Esophagus (tissue), 2 donors: ENCODE measurements at regions not wholly inside any gene's neighbourhood (a gene's known extent, or its start where the extent isn't known, plus 50 kb on each side); places are given as distances from the start of the nearest gene placed in this dataset.
"Not testable (repeated sequence)": the region's sequence is repeated elsewhere in the genome, so short reads cannot be mapped to it uniquely, and the experiment has no call there.

Source experiments
- H3K27ac ChIP-seq, 2 donors: one replicate each; pipeline ENCODE4 v1.5.1; 2013; ENCODE audit warnings: low read depth in 2 of 2, mild to moderate bottlenecking in 2 of 2, inconsistent platforms in 1 of 2, low read length in 1 of 2, moderate library complexity in 1 of 2
- H3K27me3 ChIP-seq, 2 donors: one replicate each; pipeline ENCODE4 v1.6.1; 2013; ENCODE audit warnings: low read length in 2 of 2, control low read depth in 1 of 2, mild to moderate bottlenecking in 1 of 2; ENCODE audit not compliant: insufficient read depth in 2 of 2, control insufficient read depth in 1 of 2
- H3K36me3 ChIP-seq, 2 donors: one replicate each; pipeline ENCODE4 v1.6.1; 2013; ENCODE audit warnings: low read length in 1 of 2; ENCODE audit not compliant: control insufficient read depth in 2 of 2, insufficient read depth in 2 of 2
- H3K4me1 ChIP-seq, 2 donors: one replicate each; pipeline ENCODE4 v1.6.1; 2013; ENCODE audit warnings: low read length in 1 of 2; ENCODE audit not compliant: control insufficient read depth in 2 of 2, insufficient read depth in 2 of 2
- H3K4me3 ChIP-seq, 2 donors: one replicate each; pipeline ENCODE4 v1.5.1; 2013; ENCODE audit warnings: low read length in 2 of 2, mild to moderate bottlenecking in 2 of 2, low read depth in 1 of 2, moderate library complexity in 1 of 2
- H3K9me3 ChIP-seq, 2 donors: one replicate each; pipeline ENCODE4 v1.6.1; 2013; ENCODE audit warnings: mild to moderate bottlenecking in 2 of 2, low read depth in 1 of 2, low read length in 1 of 2, moderate library complexity in 1 of 2; ENCODE audit not compliant: control insufficient read depth in 2 of 2, insufficient read depth in 1 of 2
- WGBS, 2 donors: extraction: QIAGEN DNeasy Blood & Tissue Kit; methylation state at CpG; one replicate each; pipeline ENCODE4 v1.1.7; 2013; 5-methylcytosine and 5-hydroxymethylcytosine counted together
- donor health status: healthy with polysubstance abuse.
- donor health status: Bipolar disorder and iron deficiency.

GRCh38 chr15:46088486-46089445 lies 453.9 kb downstream of the SQOR start:
- Histone ChIP-seq H3K4me3 (no peak overlapping the region), H3K4me1 (no peaks in the 10 kb centered on the region), H3K9me3 (no peaks in the 10 kb centered on the region), H3K36me3 (no peaks in the 10 kb centered on the region), H3K27me3 (no peaks in the 10 kb centered on the region), H3K27ac (no peak overlapping the region)
- WGBS, 2 donors = 67 to 68% methylated on average over 3 of the region's 3 CpGs

GRCh38 chr15:46089467-46089935 lies 454.7 kb downstream of the SQOR start:
- 47 to 63% methylated on average over 4 of the region's 4 CpGs for WGBS, 2 donors
- H3K4me1 ChIP-seq = no peaks in the 10 kb centered on the region
- H3K27ac ChIP-seq = no peak overlapping the region

DNA sequence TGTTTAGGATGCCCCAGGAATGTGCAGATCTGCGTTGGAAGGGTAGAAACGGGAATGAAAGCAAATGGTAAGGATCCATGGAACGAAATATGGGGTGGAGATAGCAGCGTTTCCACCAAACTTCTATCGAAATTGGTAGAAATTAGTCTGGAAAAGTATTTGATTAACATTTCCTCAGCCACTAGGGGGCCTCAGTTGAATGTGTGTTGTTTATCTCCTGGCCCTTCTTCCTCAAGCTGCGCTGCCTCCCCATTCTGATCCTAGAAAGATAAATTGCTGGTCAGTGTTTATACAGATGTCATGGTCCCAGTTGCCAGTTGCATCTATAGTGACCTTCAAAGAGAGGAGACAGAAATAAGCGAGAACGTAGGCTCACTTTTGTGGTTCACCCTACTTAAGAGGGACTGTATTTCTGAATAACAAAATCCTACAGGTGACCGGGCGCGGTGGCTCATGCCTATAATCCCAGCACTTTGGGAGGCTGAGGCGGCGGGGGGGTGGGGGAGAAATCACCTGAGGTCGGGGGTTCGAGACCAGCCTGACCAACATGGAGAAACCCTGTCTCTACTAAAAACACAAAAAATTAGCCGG lies 457.1 kb downstream of the SQOR start:
- WGBS, 2 donors = 70% methylated on average over 16 of the region's 16 CpGs
- H3K27me3 ChIP-seq = no peaks in the 10 kb centered on the region
- no peak overlapping the region for H3K4me3 ChIP-seq
- H3K9me3 ChIP-seq = no peaks in the 10 kb centered on the region
- H3K36me3 ChIP-seq = no peaks in the 10 kb centered on the region
- H3K4me1 ChIP-seq = no peaks in the 10 kb centered on the region
- H3K27ac ChIP-seq = no peak overlapping the region

More at GRCh38 chr15:46089467-46089935, 454.7 kb downstream of the SQOR start:
- no peak overlapping the region for H3K4me3 ChIP-seq
- no peaks in the 10 kb centered on the region for H3K9me3 ChIP-seq
- no peaks in the 10 kb centered on the region for H3K36me3 ChIP-seq
- H3K27me3 ChIP-seq = no peaks in the 10 kb centered on the region

DNA sequence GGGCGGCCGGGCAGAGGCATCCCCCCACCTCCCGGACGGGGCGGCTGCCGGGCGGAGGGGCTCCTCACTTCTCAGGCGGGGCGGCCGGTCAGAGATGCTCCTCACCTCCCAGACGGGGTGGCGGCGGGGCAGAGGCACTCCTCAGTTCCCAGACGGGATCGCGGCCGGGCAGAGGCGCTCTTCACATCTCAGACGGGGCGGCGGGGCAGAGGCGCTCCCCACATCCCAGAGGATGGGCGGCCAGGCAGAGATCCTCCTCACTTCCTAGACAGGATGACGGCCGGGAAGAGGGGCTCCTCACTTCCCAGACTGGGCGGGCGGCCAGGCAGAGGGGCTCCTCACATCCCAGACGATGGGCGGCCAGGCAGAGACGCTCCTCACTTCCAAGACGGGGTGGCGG lies 463.2 kb downstream of the SQOR start:
- H3K9me3 ChIP-seq, H3K36me3 ChIP-seq, H3K27ac ChIP-seq, H3K4me1 ChIP-seq, H3K27me3 ChIP-seq, H3K4me3 ChIP-seq: not testable (repeated sequence)
- WGBS, 2 donors = 96% methylated on average over 32 of the region's 32 CpGs

DNA sequence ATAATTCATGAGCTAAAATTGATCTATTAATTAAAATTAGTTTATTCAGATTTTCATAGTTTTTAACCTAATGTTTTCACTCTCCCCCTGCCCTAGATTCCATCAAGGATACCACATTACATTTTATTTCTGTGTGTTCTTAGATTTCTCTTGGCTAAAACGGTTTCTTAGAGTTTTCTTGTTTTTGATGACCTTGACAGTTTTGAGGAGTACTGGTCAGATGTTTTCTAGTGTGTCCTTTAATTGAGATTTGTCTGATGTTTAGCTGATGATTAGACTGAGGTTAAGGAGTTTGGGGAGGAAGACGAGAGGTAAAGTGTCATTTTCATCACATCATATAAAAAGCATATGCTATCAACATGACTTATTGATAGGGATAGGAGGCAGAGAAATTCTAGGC lies 475.9 kb downstream of the SQOR start:
- 59 to 78% methylated on average over 2 of the region's 2 CpGs for WGBS, 2 donors
- Histone ChIP-seq H3K36me3 (no peaks in the 10 kb centered on the region), H3K9me3 (peaks cover 0 to 4% of the 10 kb centered on the region in 2 donors), H3K27me3 (no peaks in the 10 kb centered on the region), H3K4me1 (no peaks in the 10 kb centered on the region), H3K4me3 (no peak overlapping the region), H3K27ac (no peak overlapping the region)

- Histone ChIP-seq H3K9me3 (peaks cover 0 to 4% of the 10 kb centered on the region in 2 donors), H3K27ac (no peak overlapping the region), H3K4me1 (no peaks in the 10 kb centered on the region), H3K36me3 (no peaks in the 10 kb centered on the region), H3K4me3 (no peak overlapping the region), H3K27me3 (no peaks in the 10 kb centered on the region)
- 63 to 65% methylated on average over 3 of the region's 3 CpGs for WGBS, 2 donors
Observed at GRCh38 chr15:46111730-46112129, 476.9 kb downstream of the SQOR start.

- Histone ChIP-seq H3K27me3 (no peaks in the 10 kb centered on the region), H3K4me1 (no peaks in the 10 kb centered on the region), H3K4me3 (no peak overlapping the region), H3K9me3 (no peaks in the 10 kb centered on the region), H3K36me3 (no peaks in the 10 kb centered on the region), H3K27ac (no peak overlapping the region)
Observed at GRCh38 chr15:46117071-46117470, 482.2 kb downstream of the SQOR start.

GRCh38 chr15:46120713-46121112 lies 485.9 kb downstream of the SQOR start:
- H3K27me3 ChIP-seq = no peaks in the 10 kb centered on the region

DNA sequence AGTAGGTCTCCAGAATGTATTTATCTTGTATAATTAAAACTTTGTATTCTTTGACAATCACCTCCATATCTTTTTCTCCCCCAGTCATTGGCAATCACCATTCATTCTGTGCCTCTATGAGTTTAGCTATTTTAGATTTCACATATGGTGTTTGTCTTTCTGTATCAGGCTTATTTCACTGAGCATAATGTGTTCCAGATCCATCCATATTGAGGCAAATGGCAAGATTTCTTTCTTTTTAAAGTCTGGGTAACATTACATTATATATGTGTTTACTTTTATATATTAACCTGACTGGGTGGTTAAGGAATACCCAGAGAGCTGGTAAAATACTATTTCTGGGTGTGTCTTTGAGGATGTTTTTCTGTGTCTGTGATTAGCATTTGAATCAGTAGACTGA lies 486.6 kb downstream of the SQOR start:
- H3K27me3 ChIP-seq = no peaks in the 10 kb centered on the region
- no peak overlapping the region for H3K4me3 ChIP-seq

More at GRCh38 chr15:46120713-46121112, 485.9 kb downstream of the SQOR start:
- Histone ChIP-seq H3K9me3 (no peaks in the 10 kb centered on the region), H3K27ac (no peak overlapping the region), H3K4me1 (no peaks in the 10 kb centered on the region), H3K4me3 (no peak overlapping the region), H3K36me3 (no peaks in the 10 kb centered on the region)
- 79 to 88% methylated on average over 3 of the region's 3 CpGs for WGBS, 2 donors

More for the DNA sequence above, 486.6 kb downstream of the SQOR start:
- Histone ChIP-seq H3K9me3 (no peaks in the 10 kb centered on the region), H3K27ac (no peak overlapping the region), H3K4me1 (no peaks in the 10 kb centered on the region), H3K36me3 (no peaks in the 10 kb centered on the region)
